Ectodermal cell (in vitro differentiated cells): ENCODE measurements at regions not wholly inside any gene's neighbourhood (a gene's known extent, or its start where the extent isn't known, plus 50 kb on each side); places are given as distances from the start of the nearest gene placed in this dataset.

ENCODE experiments used
- H3K27ac ChIP-seq: 2 replicates; pipeline ENCODE4 v1.7.0; 2013; ENCODE audit warnings: mild to moderate bottlenecking, low read depth, low read length; ENCODE audit not compliant: insufficient read depth, poor library complexity, severe bottlenecking
- H3K27me3 ChIP-seq: 2 replicates; pipeline ENCODE4 v1.7.0; 2013; ENCODE audit warnings: mild to moderate bottlenecking, low read length; ENCODE audit not compliant: insufficient read depth, control insufficient read depth, poor library complexity, severe bottlenecking
- H3K36me3 ChIP-seq: one replicate; pipeline ENCODE4 v1.7.0; 2013; ENCODE audit warnings: low read length; ENCODE audit not compliant: control insufficient read depth, insufficient read depth
- H3K4me1 ChIP-seq: one replicate; pipeline ENCODE4 v1.7.0; 2013; ENCODE audit warnings: low read length; ENCODE audit not compliant: control insufficient read depth, insufficient read depth
- H3K4me3 ChIP-seq: 2 replicates; pipeline ENCODE4 v1.7.0; 2013; ENCODE audit warnings: low read depth, low read length, control low read depth; ENCODE audit not compliant: insufficient read depth
- H3K9me3 ChIP-seq: 2 replicates; pipeline ENCODE4 v1.7.0; 2013; ENCODE audit warnings: mild to moderate bottlenecking, low read length, moderate library complexity; ENCODE audit not compliant: control insufficient read depth
- WGBS, 2 experiments: methylation state at CpG; one replicate each; pipeline ENCODE4 v1.1.7; 2013; ENCODE audit warnings: missing lambda C conversion rate in 2 of 2; 5-methylcytosine and 5-hydroxymethylcytosine counted together

- Histone ChIP-seq H3K9me3 (no peaks in the 10 kb centered on the region), H3K27me3 (no peaks in the 10 kb centered on the region), H3K36me3 (no peaks in the 10 kb centered on the region), H3K4me1 (no peaks in the 10 kb centered on the region), H3K4me3 (no peak overlapping the region), H3K27ac (no peak overlapping the region)
- WGBS, 2 experiments, result 93 to 96% methylated on average over 2 of the region's 2 CpGs
Observed at GRCh38 chr2:138323382-138324067, 178.0 kb upstream of the SPOPL start.

GRCh38 chr2:138324068-138324771 lies 177.3 kb upstream of the SPOPL start:
- Histone ChIP-seq H3K27me3 (no peaks in the 10 kb centered on the region), H3K4me3 (no peak overlapping the region)
- 83 to 92% methylated on average over 3 of the region's 3 CpGs for WGBS, 2 experiments

GRCh38 chr2:138327967-138328366 lies 173.6 kb upstream of the SPOPL start:
- H3K9me3 ChIP-seq, result no peaks in the 10 kb centered on the region
- no peak overlapping the region for H3K4me3 ChIP-seq
- WGBS, 2 experiments, result 94 to 95% methylated on average over 1 of the region's 1 CpG
- peaks cover 7% of the 10 kb centered on the region for H3K4me1 ChIP-seq
- no peak overlapping the region for H3K27ac ChIP-seq
- H3K36me3 ChIP-seq, result no peaks in the 10 kb centered on the region
- H3K27me3 ChIP-seq, result no peaks in the 10 kb centered on the region

More at GRCh38 chr2:138324068-138324771, 177.3 kb upstream of the SPOPL start:
- Histone ChIP-seq H3K27ac (no peak overlapping the region), H3K36me3 (no peaks in the 10 kb centered on the region), H3K4me1 (peaks cover 5% of the 10 kb centered on the region), H3K9me3 (no peaks in the 10 kb centered on the region)

GRCh38 chr2:138329162-138329561 lies 172.4 kb upstream of the SPOPL start:
- Histone ChIP-seq H3K27ac (no peak overlapping the region), H3K4me1 (peaks cover 7% of the 10 kb centered on the region), H3K36me3 (no peaks in the 10 kb centered on the region), H3K27me3 (no peaks in the 10 kb centered on the region), H3K4me3 (no peak overlapping the region), H3K9me3 (no peaks in the 10 kb centered on the region)
- 87 to 94% methylated on average over 3 of the region's 3 CpGs for WGBS, 2 experiments

- Histone ChIP-seq H3K36me3 (no peaks in the 10 kb centered on the region), H3K27ac (no peak overlapping the region)
- WGBS, 2 experiments, result 45 to 68% methylated on average over 1 of the region's 1 CpG
Observed at GRCh38 chr2:138329591-138329990, 172.0 kb upstream of the SPOPL start.

GRCh38 chr2:138333121-138333520 lies 168.4 kb upstream of the SPOPL start:
- Histone ChIP-seq H3K27ac (no peak overlapping the region), H3K9me3 (no peaks in the 10 kb centered on the region), H3K4me1 (peaks cover 7% of the 10 kb centered on the region), H3K27me3 (no peaks in the 10 kb centered on the region), H3K36me3 (no peaks in the 10 kb centered on the region), H3K4me3 (no peak overlapping the region)

More at GRCh38 chr2:138329591-138329990, 172.0 kb upstream of the SPOPL start:
- H3K4me1 ChIP-seq, result peaks cover 7% of the 10 kb centered on the region
- H3K27me3 ChIP-seq, result no peaks in the 10 kb centered on the region
- H3K4me3 ChIP-seq, result no peak overlapping the region
- H3K9me3 ChIP-seq, result no peaks in the 10 kb centered on the region

GRCh38 chr2:138333677-138334076 lies 167.9 kb upstream of the SPOPL start:
- Histone ChIP-seq H3K36me3 (no peaks in the 10 kb centered on the region), H3K4me1 (peaks cover 6% of the 10 kb centered on the region), H3K27me3 (no peaks in the 10 kb centered on the region), H3K27ac (no peak overlapping the region), H3K9me3 (no peaks in the 10 kb centered on the region), H3K4me3 (no peak overlapping the region)
- 89 to 92% methylated on average over 1 of the region's 1 CpG for whole genome bisulfite sequencing, 2 experiments

GRCh38 chr2:138334323-138334722 lies 167.2 kb upstream of the SPOPL start:
- Histone ChIP-seq H3K36me3 (no peaks in the 10 kb centered on the region), H3K9me3 (no peaks in the 10 kb centered on the region), H3K27ac (no peak overlapping the region), H3K4me1 (peaks cover 2% of the 10 kb centered on the region), H3K27me3 (no peaks in the 10 kb centered on the region), H3K4me3 (no peak overlapping the region)
- 85 to 93% methylated on average over 2 of the region's 3 CpGs for WGBS, 2 experiments

- Histone ChIP-seq H3K36me3 (no peaks in the 10 kb centered on the region), H3K4me1 (peaks cover under 1% of the 10 kb centered on the region), H3K27me3 (no peaks in the 10 kb centered on the region), H3K27ac (no peak overlapping the region), H3K9me3 (no peaks in the 10 kb centered on the region), H3K4me3 (no peak overlapping the region)
Observed at GRCh38 chr2:138335036-138335435, 166.5 kb upstream of the SPOPL start.

GRCh38 chr2:138336146-138336545 lies 165.4 kb upstream of the SPOPL start:
- H3K4me1 ChIP-seq, result no peaks in the 10 kb centered on the region
- 90 to 97% methylated on average over 2 of the region's 2 CpGs for WGBS, 2 experiments
- no peak overlapping the region for H3K4me3 ChIP-seq
- H3K27me3 ChIP-seq, result no peaks in the 10 kb centered on the region
- no peaks in the 10 kb centered on the region for H3K9me3 ChIP-seq
- H3K27ac ChIP-seq, result no peak overlapping the region
- H3K36me3 ChIP-seq, result no peaks in the 10 kb centered on the region
